Natural killer cell (primary cell): ENCODE measurements at regions not wholly inside any gene's neighbourhood (a gene's known extent, or its start where the extent isn't known, plus 50 kb on each side); places are given as distances from the start of the nearest gene placed in this dataset.
"Not testable (repeated sequence)": the region's sequence is repeated elsewhere in the genome, so short reads cannot be mapped to it uniquely, and the experiment has no call there.

Source experiments
- ATAC-seq, 3 donors: fragments of 150-1000 bp in 2 of 3; fragments of 200-7000 bp in 1 of 3; cut with Tn5 transposase; 1 replicate in 1 of 3; 2 replicates in 2 of 3; pipeline ENCODE4 v1.10.0; 2021; ENCODE audit warnings: mild to moderate bottlenecking in 2 of 3, moderate library complexity in 2 of 3
- DNase-seq, 2 donors: peaks; one replicate each; pipeline versions ENCODE4 v3.0.0 to v3.0.0-alpha.2; 2013 to 2021; ENCODE audit warnings: mixed read lengths in 1 of 2
- H3K27ac ChIP-seq: one replicate; pipeline ENCODE4 v1.5.1; 2013; ENCODE audit warnings: mild to moderate bottlenecking, low read length
- H3K27me3 ChIP-seq: one replicate; pipeline ENCODE4 v1.6.1; 2013; ENCODE audit warnings: low read length; ENCODE audit not compliant: control insufficient read depth, insufficient read depth
- H3K36me3 ChIP-seq: one replicate; pipeline ENCODE4 v1.6.1; 2013; ENCODE audit warnings: low read length; ENCODE audit not compliant: control insufficient read depth, insufficient read depth
- H3K4me1 ChIP-seq: one replicate; pipeline ENCODE4 v1.6.1; 2013; ENCODE audit warnings: low read length; ENCODE audit not compliant: control insufficient read depth, insufficient read depth
- H3K4me3 ChIP-seq: one replicate; pipeline ENCODE4 v1.5.1; 2013; ENCODE audit warnings: low read length
- H3K9me3 ChIP-seq: one replicate; pipeline ENCODE4 v1.6.1; 2013; ENCODE audit warnings: low read length; ENCODE audit not compliant: control insufficient read depth, insufficient read depth
- H3K27ac Mint-ChIP-seq, 2 donors: one replicate each; pipeline ENCODE4 v1.8.0; 2022; ENCODE audit warnings: mild to moderate bottlenecking in 2 of 2, mixed read lengths in 2 of 2, moderate library complexity in 1 of 2
- H3K27me3 Mint-ChIP-seq, 2 donors: one replicate each; pipeline ENCODE4 v1.8.0; 2022; ENCODE audit warnings: low read depth in 2 of 2, mixed read lengths in 2 of 2
- H3K36me3 Mint-ChIP-seq: one replicate; pipeline ENCODE4 v1.8.0; 2022; ENCODE audit warnings: mixed read lengths
- H3K4me1 Mint-ChIP-seq, 2 donors: one replicate each; pipeline ENCODE4 v1.8.0; 2022; ENCODE audit warnings: mixed read lengths in 2 of 2
- H3K4me3 Mint-ChIP-seq: one replicate; pipeline ENCODE4 v1.8.0; 2022; ENCODE audit warnings: mild to moderate bottlenecking, moderate library complexity, mixed read lengths
- H3K9me3 Mint-ChIP-seq, 2 donors: one replicate each; pipeline ENCODE4 v1.8.0; 2022; ENCODE audit warnings: mixed read lengths in 2 of 2
- CTCF ChIP-seq: fragments of 200-600 bp; IDR thresholded peaks from one replicate; pipeline ENCODE4 v1.8.0; 2022; ENCODE audit warnings: antibody characterized with exemption
- WGBS: methylation state at CpG from one replicate; pipeline ENCODE4 v1.1.7; 2013; ENCODE audit warnings: missing lambda C conversion rate; ENCODE audit not compliant: insufficient coverage; 5-methylcytosine and 5-hydroxymethylcytosine counted together
- intact Hi-C: fragments of 100-400 bp; cut with micrococcal nuclease; formaldehyde crosslinking; loops from one replicate; pipeline ENCODE4 v1.14.2; 2022

GRCh38 chr6:144364782-144365181 is 79.6 kb downstream of the UTRN start:
- ATAC-seq = no peak

GRCh38 chr6:144365271-144365670 is 80.1 kb downstream of the UTRN start:
- WGBS = 100% methylated on average over 1 of the region's 1 CpG
- H3K9me3 ChIP-seq = no peaks in the 10 kb centered on the region
- TF ChIP-seq CTCF = no peak
- Mint-ChIP-seq H3K9me3 (no peaks in the 10 kb centered on the region), H3K27ac (peak overlapping the region; percentile 74 to 99), H3K4me3 (peak overlapping the region; percentile 9), H3K4me1 (peaks cover 80 to 83% of the 10 kb centered on the region in 2 donors), H3K36me3 (no peaks in the 10 kb centered on the region), H3K27me3 (no peaks in the 10 kb centered on the region)
- H3K4me3 ChIP-seq = no peak overlapping the region
- H3K27me3 ChIP-seq = no peaks in the 10 kb centered on the region
- intact Hi-C loops = no loop called here
- H3K4me1 ChIP-seq = peaks cover 43% of the 10 kb centered on the region
- no peak overlapping the region for H3K27ac ChIP-seq
- ATAC-seq = no peak
- H3K36me3 ChIP-seq = peaks cover 2% of the 10 kb centered on the region
- DNase-seq = no peak

More at GRCh38 chr6:144364782-144365181, 79.6 kb downstream of the UTRN start:
- no peaks in the 10 kb centered on the region for H3K27me3 Mint-ChIP-seq
- H3K36me3 ChIP-seq = no peaks in the 10 kb centered on the region
- peak overlapping the region; percentile 74 to 99 for H3K27ac Mint-ChIP-seq
- no peaks in the 10 kb centered on the region for H3K27me3 ChIP-seq
- H3K4me1 ChIP-seq = peaks cover 41% of the 10 kb centered on the region
- peak overlapping the region; percentile 19 for H3K27ac ChIP-seq
- DNase-seq = no peak
- H3K4me1 Mint-ChIP-seq = peaks cover 78 to 83% of the 10 kb centered on the region in 2 donors
- intact Hi-C loops = loop anchor here (5.0 kb wide), 1 partner anchor 33 kb away; no protein-coding TSS in a partner anchor
- H3K4me3 Mint-ChIP-seq = peak overlapping the region; percentile 39
- no peak for TF ChIP-seq CTCF
- 32% methylated on average over 2 of the region's 3 CpGs for WGBS
- no peak overlapping the region for H3K4me3 ChIP-seq
- no peaks in the 10 kb centered on the region for H3K36me3 Mint-ChIP-seq
- no peaks in the 10 kb centered on the region for H3K9me3 Mint-ChIP-seq
- H3K9me3 ChIP-seq = no peaks in the 10 kb centered on the region

DNA sequence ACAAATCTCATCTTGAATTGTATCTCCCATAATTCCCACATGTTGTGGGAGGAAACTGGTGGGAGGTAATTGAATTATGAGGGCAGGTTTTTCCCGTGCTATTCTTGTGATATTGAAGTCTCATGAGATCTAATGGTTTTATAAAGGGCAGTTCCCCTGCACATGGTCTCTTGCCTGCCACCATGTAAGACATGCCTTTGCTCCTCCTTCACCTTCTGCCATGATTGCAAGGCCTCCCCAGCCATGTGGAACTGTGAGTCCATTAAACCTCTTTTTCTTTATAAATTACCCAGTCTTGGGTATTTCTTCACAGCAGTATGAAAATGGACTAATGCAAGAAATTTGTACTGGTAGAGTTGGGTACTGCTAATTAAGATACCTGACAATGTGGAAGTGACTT is 84.6 kb downstream of the UTRN start:
- ATAC-seq, DNase-seq, H3K4me3 Mint-ChIP-seq, H3K36me3 Mint-ChIP-seq, H3K27me3 Mint-ChIP-seq, H3K27ac ChIP-seq, H3K36me3 ChIP-seq, H3K9me3 ChIP-seq, H3K27me3 ChIP-seq, H3K9me3 Mint-ChIP-seq, intact Hi-C loops, H3K4me3 ChIP-seq: not testable (repeated sequence)
- peaks cover 28% of the 10 kb centered on the region for H3K4me1 ChIP-seq
- H3K27ac Mint-ChIP-seq = peak overlapping the region; percentile 71
- 88% methylated on average over 1 of the region's 1 CpG for WGBS
- peaks cover 75 to 78% of the 10 kb centered on the region in 2 donors for H3K4me1 Mint-ChIP-seq

GRCh38 chr6:144372116-144372515 is 87.0 kb downstream of the UTRN start:
- no peaks in the 10 kb centered on the region for H3K36me3 Mint-ChIP-seq
- no peak for ATAC-seq
- Histone ChIP-seq H3K27me3 (no peaks in the 10 kb centered on the region), H3K9me3 (no peaks in the 10 kb centered on the region), H3K4me1 (peaks cover 42% of the 10 kb centered on the region), H3K27ac (no peak overlapping the region), H3K4me3 (no peak overlapping the region), H3K36me3 (peaks cover 17% of the 10 kb centered on the region)
- no peak overlapping the region for H3K4me3 Mint-ChIP-seq
- DNase-seq = no peak
- 93% methylated on average over 2 of the region's 2 CpGs for WGBS
- intact Hi-C loops = no loop called here
- H3K27me3 Mint-ChIP-seq = no peaks in the 10 kb centered on the region
- peak overlapping the region; percentile 71 for H3K27ac Mint-ChIP-seq
- no peaks in the 10 kb centered on the region for H3K9me3 Mint-ChIP-seq
- TF ChIP-seq CTCF = no peak
- H3K4me1 Mint-ChIP-seq = peaks cover 62 to 70% of the 10 kb centered on the region in 2 donors
